HG02759 (cell line): ENCODE measurements at regions not wholly inside any gene's neighbourhood (a gene's known extent, or its start where the extent isn't known, plus 50 kb on each side); places are given as distances from the start of the nearest gene placed in this dataset.
"Not testable (repeated sequence)": the region's sequence is repeated elsewhere in the genome, so short reads cannot be mapped to it uniquely, and the experiment has no call there.

Experiments used
- ATAC-seq: cut with Tn5 transposase; IDR thresholded peaks from one replicate; pipeline ENCODE4 v1.9.1; 2021; ENCODE audit warnings: mild to moderate bottlenecking, moderate library complexity; ENCODE audit not compliant: unreplicated experiment

GRCh38 chr1:148386617-148387016, 96.5 kb downstream of the PPIAL4G start:
- no peak for ATAC-seq

- not testable (repeated sequence) for ATAC-seq
Observed at GRCh38 chr1:148386031-148386398, 97.1 kb downstream of the PPIAL4G start.

DNA sequence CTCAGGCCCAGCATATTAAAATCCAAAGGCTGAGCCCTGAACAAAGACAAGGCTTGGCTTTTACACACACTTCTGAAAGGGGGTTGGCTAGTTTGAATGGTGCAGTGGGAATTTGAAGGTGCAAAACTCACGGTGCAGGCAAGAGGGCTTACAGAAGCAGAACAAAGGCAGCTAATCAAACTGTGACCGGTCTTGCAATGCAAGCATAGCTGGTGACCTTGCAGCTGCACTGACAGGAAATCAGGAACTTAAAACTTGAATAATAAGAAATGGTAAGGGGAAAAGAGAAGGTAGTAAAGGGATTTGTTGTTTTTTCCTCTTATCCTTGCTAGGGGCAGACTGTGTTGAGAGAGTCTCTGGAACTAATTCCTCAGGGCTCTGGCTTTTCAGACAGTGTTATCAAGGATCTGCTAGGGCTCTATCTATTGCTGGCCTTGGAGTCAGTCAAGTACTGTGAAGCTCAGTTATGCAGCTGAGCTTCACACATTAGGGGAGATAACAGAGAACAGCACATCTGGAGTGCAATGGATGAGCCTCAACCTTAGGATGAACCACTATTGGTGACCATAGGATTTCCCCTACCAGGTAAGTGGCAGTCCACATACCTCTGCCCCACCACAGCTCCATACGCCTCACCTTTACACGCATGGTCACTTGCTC, 97.6 kb downstream of the PPIAL4G start:
- ATAC-seq: no peak

DNA sequence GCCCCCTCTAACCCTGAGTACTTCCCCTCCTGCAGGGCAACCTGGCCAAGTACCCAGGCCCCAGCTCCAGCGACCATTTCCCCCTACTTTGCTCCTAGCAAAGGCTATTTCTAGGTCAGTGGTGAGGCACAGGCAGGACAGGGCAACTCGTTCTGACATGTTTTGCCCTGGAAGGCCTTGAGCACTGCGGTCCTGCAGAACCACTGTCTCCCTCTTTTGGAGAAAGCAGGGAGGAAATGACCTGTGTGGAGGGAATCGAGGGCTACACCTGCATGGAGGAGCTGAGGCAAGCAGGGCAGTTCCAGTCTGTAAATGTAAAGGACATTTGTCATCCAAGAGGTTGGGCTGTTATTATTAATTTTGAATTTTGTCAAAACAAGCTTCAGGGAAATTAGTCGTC, 99.1 kb downstream of the PPIAL4G start:
- ATAC-seq: no peak

- ATAC-seq: no peak
Observed at GRCh38 chr1:148379697-148380096, 103.4 kb downstream of the PPIAL4G start.

GRCh38 chr1:148379170-148379500, 104.0 kb downstream of the PPIAL4G start:
- no peak for ATAC-seq

DNA sequence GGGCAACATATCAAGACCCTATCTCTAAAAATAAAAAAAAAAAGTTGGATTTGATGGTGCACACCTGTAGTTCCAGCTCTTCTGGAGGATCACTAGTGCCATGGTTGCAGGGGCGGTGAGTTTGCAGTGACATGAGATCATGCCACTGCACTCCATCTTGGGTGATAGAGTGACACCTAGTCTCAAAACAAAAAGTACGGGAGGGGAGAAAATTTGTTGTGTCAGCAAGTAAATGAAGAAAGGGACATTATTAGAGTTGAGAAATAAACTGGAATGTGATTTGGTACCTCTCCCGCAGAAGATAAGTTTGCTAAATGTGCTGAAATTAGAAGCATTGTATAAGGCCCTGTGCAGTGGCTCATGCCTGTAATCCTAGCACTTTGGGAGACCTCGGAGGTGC, 105.1 kb downstream of the PPIAL4G start:
- ATAC-seq: not testable (repeated sequence)

- not testable (repeated sequence) for ATAC-seq
Observed at GRCh38 chr1:148377045-148377444, 106.1 kb downstream of the PPIAL4G start.

GRCh38 chr1:148374101-148374500, 109.0 kb downstream of the PPIAL4G start:
- ATAC-seq: no peak

GRCh38 chr1:148373192-148373925, 109.7 kb downstream of the PPIAL4G start:
- no peak for ATAC-seq

GRCh38 chr1:148372731-148373130, 110.4 kb downstream of the PPIAL4G start:
- no peak for ATAC-seq

DNA sequence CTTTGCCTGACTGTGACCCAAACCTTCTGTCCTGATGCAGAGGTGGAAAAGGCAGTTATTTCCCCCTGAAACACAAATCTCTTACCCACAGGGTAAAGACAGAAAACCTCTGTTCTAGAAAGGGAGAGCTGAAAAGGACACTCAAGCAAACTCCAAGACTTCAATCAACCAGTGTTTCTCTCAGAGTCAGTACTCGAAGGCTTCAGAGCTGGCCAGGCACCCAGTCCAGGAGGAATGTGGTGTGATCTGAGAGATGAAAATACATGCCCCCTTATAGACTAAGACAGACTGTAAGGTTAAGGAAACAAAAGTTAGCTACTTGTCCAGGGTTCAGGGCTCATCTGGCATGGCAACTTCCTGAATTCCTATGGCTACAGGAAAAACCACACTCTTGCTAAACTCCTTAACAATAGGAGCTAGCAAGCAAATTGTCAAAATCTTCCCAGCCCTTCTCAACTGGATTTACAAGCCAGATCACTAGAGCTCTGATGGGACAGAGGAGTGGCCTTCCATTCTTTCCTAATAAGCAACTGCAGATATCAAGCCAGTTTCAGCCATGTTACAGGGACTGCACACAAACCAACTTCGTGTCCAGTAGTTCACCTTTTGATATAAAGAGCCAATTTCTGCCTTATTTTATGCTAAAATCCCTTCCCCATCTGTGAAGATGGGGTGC, 110.9 kb downstream of the PPIAL4G start:
- not testable (repeated sequence) for ATAC-seq

- not testable (repeated sequence) for ATAC-seq
Observed at GRCh38 chr1:148371551-148371994, 111.5 kb downstream of the PPIAL4G start.

DNA sequence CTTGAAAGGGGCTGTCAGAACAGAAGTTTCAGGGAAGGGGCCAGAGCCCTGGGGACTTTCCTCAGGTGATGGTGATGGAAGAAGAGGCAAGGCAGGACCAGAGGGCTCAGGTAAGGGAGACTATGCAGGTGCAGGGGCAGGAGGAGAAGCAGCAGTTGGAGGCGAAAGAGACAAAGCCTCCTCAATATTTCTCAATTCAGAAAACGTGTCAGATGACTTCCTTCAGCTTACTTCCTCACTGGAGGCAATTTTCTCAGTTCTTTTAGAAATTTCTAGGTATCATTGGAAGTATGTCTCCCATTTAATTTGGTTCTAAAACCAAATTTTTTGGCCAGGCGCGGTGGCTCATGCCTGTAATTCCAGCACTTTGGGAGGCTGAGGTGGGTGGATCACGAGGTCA, 112.4 kb downstream of the PPIAL4G start:
- ATAC-seq: not testable (repeated sequence)

DNA sequence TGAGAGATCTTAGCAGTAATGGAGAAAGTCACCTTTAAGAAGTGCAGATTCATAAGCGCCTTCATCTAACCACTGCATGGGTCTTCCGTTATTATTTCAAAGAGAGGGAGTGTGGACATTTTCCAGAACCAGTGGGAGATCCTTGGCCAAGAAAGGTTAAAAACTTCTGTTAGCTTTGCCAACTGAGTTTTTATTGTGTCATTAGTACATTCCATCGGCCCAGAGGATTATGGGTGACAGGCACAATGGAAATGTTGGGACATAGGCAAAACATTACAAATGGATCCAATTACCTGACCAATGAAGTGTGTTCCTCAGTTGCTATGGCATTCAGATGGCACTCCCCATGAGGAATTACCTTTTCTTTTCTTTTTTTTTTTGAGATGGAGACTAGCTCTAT, 115.5 kb downstream of the PPIAL4G start:
- ATAC-seq: no peak

DNA sequence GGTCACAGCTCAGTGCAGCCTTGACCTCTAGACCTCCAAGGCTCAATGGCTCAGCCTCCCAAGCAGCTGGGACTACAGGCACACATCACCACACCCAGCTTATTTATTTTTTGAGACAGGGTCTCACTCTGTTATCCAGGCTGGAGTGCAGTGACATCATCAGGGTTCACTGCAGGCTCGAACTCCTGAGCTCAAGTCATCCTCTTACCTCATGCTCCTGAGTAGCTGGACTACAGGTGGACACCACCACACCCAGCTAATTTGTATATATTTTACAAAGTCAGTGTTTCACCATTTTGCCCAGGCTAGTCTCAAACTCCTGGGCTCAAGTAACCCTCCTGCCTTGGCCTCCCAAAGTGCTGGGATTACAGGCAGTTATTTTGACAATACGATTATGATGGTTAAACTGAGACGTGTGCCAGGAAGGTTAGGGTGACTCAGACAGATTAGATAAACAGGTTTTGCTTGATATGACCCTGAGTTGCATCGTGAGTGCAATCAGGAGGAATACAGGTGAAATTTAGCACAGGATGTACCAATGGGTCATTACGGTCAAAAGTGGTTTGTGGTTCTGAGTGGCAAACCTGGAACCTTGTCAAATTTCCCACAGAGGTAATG, 116.9 kb downstream of the PPIAL4G start:
- not testable (repeated sequence) for ATAC-seq

GRCh38 chr1:148365151-148365550, 118.0 kb downstream of the PPIAL4G start:
- not testable (repeated sequence) for ATAC-seq

DNA sequence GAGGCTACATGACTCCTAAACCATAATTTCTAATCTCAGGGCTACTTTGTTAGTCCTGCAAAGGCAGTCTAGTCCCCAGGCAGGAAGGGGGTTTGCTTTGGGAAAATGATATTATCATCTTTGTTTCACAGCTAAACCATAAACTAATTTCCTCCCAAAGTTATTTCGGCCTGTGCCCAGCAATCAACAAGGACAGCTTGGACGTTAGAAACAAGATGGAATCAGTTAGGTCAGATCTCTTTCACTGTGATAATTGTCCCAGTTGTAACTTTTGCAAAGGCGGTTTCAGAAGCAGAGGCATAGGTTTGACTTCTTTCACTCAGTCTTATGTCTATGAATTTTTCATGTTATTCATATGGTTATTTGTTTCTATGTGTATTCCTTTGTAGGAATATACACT, 119.1 kb downstream of the PPIAL4G start:
- ATAC-seq: not testable (repeated sequence)

DNA sequence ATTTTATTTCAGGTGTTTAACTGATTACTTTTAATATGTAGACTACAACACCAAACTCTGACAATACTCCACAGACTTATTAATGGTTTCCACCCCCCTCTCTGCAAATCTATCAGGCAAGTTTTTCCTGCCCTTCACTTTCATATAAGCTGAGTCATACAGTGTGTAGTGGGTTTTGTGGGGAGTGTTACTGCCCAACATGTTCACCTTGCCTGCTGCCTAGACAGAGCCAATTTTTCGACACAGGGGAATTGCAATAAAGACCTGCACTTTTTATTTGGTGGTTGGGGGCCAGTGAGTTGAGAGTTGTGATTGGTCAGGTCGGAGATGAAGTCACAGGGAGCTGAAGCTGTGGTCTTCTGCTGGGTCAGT, 119.7 kb downstream of the PPIAL4G start:
- ATAC-seq: no peak

DNA sequence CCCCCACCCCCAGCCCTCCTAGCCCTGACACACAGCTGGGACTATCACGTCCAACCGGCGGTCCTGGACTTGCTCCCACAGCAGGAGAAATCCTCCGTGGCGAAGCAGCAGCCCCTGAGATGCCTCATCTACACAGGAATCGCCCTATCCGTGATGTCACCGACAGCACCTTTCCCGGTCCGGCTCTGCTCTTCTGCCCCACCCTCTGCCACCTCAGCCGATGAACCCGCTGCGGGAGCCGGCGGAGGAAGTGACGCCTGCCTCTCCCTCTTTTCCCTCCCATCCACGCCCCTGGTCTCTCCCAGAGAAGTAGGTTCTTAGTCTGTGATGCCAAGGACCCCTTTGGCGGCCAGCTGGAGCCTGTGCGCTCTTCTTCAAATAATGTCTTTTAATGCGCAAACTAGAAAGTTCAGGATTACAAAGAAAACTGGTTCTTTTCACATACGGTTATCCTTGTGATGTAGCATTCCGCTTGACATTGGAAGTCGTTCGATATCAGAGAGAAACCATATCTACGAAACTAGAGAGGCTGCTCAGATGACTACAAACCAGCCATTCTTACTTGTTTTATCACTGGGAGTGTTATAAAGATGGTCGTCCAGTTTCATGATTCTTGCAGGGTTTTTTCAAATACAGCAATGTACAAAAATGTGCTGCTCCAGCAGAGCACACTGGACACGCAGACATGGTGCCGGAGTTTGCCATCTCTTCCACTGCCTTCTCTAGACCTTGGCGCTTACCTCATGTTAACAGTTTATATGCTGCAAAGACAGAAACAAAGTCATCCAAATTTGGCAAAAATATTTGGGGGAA, 120.3 kb downstream of the PPIAL4G start:
- no peak for ATAC-seq

- ATAC-seq: no peak
Observed at GRCh38 chr1:148362216-148362611, 120.9 kb downstream of the PPIAL4G start.
